ENCODE measurements at regions not wholly inside any gene's neighbourhood (a gene's known extent, or its start where the extent isn't known, plus 50 kb on each side); places are given as distances from the start of the nearest gene placed in this dataset.
A peak's percentile ranks its signal among the peaks of the same experiment; 100 is the strongest.

DNA sequence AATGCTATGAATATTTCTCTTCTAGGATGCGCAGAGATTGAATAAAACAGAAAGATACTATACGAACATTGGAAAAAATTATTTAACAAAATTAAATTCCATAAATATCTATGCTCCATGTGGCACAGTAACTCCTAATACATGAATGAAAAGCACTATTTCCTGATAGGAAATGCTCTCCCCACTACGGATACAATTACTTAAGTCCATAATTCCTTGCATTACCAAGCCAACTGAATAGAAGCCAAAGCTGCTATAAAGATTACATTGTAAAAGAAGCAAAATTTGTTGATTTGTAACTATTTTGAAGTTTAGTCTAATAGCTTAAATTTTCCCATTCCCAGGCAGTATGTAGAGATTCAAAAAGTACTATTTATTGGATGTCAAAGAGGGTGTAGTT lies 61.8 kb upstream of the SNX2 start:
- Histone ChIP-seq H3K4me1 (no peaks in the 10 kb centered on the region), H3K27me3 (no peaks in the 10 kb centered on the region), H3K4me3 (no peak overlapping the region), H3K9me3 (no peaks in the 10 kb centered on the region), H3K27ac (no peak overlapping the region), H3K36me3 (no peaks in the 10 kb centered on the region)
- DNase-seq (ENCODE audit: low spot score in 2 of 2): no peak
- TF ChIP-seq, protein P1, sequence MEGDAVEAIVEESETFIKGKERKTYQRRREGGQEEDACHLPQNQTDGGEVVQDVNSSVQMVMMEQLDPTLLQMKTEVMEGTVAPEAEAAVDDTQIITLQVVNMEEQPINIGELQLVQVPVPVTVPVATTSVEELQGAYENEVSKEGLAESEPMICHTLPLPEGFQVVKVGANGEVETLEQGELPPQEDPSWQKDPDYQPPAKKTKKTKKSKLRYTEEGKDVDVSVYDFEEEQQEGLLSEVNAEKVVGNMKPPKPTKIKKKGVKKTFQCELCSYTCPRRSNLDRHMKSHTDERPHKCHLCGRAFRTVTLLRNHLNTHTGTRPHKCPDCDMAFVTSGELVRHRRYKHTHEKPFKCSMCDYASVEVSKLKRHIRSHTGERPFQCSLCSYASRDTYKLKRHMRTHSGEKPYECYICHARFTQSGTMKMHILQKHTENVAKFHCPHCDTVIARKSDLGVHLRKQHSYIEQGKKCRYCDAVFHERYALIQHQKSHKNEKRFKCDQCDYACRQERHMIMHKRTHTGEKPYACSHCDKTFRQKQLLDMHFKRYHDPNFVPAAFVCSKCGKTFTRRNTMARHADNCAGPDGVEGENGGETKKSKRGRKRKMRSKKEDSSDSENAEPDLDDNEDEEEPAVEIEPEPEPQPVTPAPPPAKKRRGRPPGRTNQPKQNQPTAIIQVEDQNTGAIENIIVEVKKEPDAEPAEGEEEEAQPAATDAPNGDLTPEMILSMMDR (IDR thresholded peaks at IDR 0.05): no peak
- intact Hi-C loops (cut with DNase I): no loop called here

DNA sequence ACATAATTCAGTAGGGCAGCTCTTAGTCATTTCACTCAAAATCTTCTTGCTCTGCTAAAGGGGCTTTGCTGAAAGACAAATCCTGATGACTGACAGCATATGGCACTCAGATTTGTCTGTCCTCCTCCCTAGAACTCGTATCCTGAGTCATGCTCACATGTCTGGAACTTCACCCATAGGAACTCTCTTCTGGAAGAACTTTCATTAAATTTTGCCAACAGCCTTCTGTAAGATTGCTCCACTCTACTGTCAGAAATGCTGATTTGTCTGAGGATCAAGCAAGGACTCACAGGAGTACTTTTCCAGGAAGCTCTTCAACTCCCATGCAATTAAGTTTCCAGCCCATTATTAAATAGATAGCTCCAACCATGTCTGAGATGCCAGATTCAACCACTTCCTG lies 59.8 kb upstream of the SNX2 start:
- H3K27me3 ChIP-seq: no peaks in the 10 kb centered on the region
- intact Hi-C loops (cut with DNase I): no loop called here
- H3K9me3 ChIP-seq: no peaks in the 10 kb centered on the region
- DNase-seq (ENCODE audit: low spot score in 2 of 2): no peak
- H3K27ac ChIP-seq: no peak overlapping the region
- TF ChIP-seq, protein P1 (IDR thresholded peaks at IDR 0.05): no peak
- H3K4me1 ChIP-seq: no peaks in the 10 kb centered on the region
- H3K36me3 ChIP-seq: no peaks in the 10 kb centered on the region
- H3K4me3 ChIP-seq: no peak overlapping the region

DNA sequence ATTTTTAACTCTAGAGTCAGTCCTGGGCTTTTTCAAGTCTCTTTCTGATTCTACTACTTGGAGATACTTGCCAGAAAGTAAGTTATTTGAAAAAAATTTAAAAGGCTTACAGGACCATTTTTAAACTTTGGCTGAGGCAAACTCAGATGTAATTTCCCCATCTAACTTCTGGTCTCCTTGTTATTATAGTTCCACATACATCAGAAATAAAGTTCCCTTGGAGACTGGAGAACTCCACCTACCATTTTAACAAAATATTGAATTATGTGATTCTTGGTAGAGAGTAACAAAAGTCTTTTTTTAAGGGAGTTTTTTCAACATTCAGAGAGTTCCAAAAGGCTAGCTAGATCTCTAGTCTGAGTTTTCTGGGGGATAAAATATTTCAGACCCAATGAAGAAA lies 56.3 kb upstream of the SNX2 start:
- Histone ChIP-seq H3K4me3 (peak overlapping the region in 1 of 2 donors; percentile 7), H3K9me3 (no peaks in the 10 kb centered on the region), H3K27me3 (no peaks in the 10 kb centered on the region), H3K36me3 (no peaks in the 10 kb centered on the region), H3K4me1 (no peaks in the 10 kb centered on the region), H3K27ac (peak overlapping the region; percentile 16 to 18)
- intact Hi-C loops (cut with DNase I): no loop called here
- TF ChIP-seq, protein P1 (IDR thresholded peaks at IDR 0.05): no peak
- no peak for DNase-seq (ENCODE audit: low spot score in 2 of 2)

DNA sequence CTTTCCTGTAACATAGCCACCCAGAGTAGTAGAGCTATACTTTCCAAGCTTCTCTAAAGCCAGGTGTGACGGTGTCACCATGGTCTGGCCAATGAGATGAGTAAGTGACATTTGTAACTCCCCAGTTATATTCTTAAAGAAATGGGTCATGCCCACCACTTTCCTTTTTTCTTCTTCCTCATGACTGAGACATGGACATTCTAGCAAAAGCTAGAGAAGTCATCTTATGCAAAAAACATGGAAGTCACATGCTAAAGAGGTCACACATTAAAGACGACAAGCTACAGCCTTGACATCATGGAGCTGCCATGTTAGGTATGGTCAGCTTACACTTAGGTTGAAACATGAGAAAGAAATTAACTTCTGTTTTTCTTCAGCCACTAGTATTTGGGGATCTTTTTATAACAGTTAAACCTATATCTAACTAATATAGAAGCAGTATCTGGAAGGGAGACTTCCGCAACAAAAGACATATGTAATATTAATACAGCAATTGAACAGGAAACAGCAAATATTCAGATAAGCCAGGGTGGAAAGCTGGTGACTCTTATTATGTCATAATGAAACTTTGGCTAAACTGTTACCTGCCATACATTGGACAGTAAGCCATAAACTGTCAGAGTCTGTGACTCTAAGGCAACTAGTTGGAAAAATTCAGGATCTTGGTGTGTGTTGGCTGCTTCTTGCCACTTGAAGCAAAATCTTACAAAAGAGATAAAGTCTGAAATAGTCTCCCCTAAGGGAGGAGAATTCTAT lies 54.7 kb upstream of the SNX2 start:
- H3K9me3 ChIP-seq: no peaks in the 10 kb centered on the region
- TF ChIP-seq, protein P1 (IDR thresholded peaks at IDR 0.05): no peak
- H3K4me3 ChIP-seq: no peak overlapping the region
- no peaks in the 10 kb centered on the region for H3K4me1 ChIP-seq
- intact Hi-C loops (cut with DNase I): no loop called here
- no peaks in the 10 kb centered on the region for H3K36me3 ChIP-seq
- DNase-seq (ENCODE audit: low spot score in 2 of 2): no peak
- no peak overlapping the region for H3K27ac ChIP-seq
- no peaks in the 10 kb centered on the region for H3K27me3 ChIP-seq

DNA sequence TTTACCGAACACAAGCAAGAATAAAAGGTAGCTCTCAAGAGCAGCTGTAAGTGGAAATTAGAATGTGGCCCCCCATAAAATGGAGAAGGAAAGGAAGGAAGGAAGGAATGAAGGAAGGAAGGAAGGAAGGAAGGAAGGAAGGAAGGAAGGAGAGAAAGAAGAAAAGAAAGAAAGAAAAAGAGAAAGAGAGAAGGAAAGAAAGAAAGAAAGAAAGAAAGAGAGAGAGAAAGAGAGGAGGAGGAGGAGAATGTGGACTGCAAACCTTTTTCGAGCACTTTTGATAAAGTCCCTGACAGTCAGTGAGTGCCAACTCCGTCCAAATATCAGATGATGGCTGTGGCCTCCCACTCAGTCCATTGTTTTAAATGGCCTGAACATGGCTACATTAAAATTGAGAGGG lies 53.8 kb upstream of the SNX2 start:
- intact Hi-C loops (cut with DNase I): no loop called here
- H3K9me3 ChIP-seq: no peaks in the 10 kb centered on the region
- TF ChIP-seq, protein P1 (IDR thresholded peaks at IDR 0.05): no peak
- DNase-seq (ENCODE audit: low spot score in 2 of 2): no peak
- no peak overlapping the region for H3K27ac ChIP-seq
- no peaks in the 10 kb centered on the region for H3K36me3 ChIP-seq
- no peak overlapping the region for H3K4me3 ChIP-seq
- no peaks in the 10 kb centered on the region for H3K27me3 ChIP-seq
- H3K4me1 ChIP-seq: no peaks in the 10 kb centered on the region

DNA sequence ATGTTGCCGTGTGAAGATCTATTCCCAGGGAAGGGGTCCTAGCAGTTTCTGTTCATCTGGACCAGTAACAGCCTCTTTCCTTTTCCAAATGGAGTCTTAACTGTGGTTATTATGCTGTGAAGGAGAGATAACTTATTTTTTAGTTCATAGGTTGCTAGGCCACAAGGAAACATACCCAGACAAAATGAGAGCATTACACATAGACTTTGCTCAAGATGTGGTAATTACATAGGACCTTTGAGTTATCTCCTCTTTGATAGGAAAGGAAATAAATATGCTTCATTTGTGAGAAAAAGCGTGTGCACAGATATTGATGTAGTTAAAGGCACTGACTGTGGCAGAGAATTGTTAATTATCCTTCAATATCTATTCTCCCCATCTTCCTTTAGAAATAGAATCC lies 52.5 kb upstream of the SNX2 start:
- H3K9me3 ChIP-seq: no peaks in the 10 kb centered on the region
- H3K27ac ChIP-seq: no peak overlapping the region
- H3K4me1 ChIP-seq: no peaks in the 10 kb centered on the region
- H3K27me3 ChIP-seq: no peaks in the 10 kb centered on the region
- H3K36me3 ChIP-seq: no peaks in the 10 kb centered on the region
- intact Hi-C loops (cut with DNase I): no loop called here
- no peak overlapping the region for H3K4me3 ChIP-seq
- DNase-seq (ENCODE audit: low spot score in 2 of 2): no peak
- TF ChIP-seq, protein P1 (IDR thresholded peaks at IDR 0.05): no peak

Measured in ascending aorta (tissue), 2 donors.